HG02759 (cell line): ENCODE measurements at regions not wholly inside any gene's neighbourhood (a gene's known extent, or its start where the extent isn't known, plus 50 kb on each side); places are given as distances from the start of the nearest gene placed in this dataset.
"Not testable (repeated sequence)": the region's sequence is repeated elsewhere in the genome, so short reads cannot be mapped to it uniquely, and the experiment has no call there.

Experiments used
- ATAC-seq: cut with Tn5 transposase; IDR thresholded peaks from one replicate; pipeline ENCODE4 v1.9.1; 2021; ENCODE audit warnings: mild to moderate bottlenecking, moderate library complexity; ENCODE audit not compliant: unreplicated experiment

- ATAC-seq: no peak
Measured at GRCh38 chr20:52447225-52447551, 255.6 kb upstream of the ZFP64 start.

DNA sequence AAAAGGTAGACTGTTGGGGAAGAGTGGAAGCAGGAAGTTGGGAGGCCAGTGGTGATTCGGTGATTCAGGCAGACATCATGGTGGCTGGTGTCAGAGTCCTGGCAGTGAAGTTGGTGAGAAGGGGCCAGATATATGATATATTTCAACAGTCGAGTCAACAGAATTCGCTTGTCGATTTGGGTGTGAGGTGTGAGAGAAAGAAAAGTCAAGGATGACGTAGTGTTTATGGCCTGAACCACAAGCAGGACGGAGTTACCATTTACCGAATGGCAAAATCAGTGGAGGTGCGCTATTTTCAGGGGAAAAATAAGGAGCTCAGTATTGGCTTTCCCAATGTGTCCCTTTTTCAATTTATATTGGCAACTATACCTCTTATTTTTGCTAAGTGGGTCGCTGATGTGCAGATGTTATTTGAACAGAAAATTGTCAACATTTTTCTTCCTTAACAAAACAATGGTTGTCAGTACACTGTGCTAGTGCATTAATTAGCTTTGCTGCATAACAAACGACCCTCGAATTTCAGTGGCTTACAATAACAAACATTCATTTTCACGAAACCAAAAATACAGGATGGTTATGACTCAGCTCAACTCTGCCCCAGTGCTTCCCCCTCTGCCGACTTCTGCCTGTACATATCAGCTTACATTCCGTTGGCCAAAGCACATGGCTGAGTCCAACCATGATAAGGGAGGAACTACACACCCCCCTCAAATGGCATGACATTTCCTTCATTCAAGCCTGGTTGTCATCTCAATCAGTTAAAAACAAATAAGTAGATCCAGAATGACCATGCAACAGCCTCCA, 255.0 kb upstream of the ZFP64 start:
- ATAC-seq: no peak

DNA sequence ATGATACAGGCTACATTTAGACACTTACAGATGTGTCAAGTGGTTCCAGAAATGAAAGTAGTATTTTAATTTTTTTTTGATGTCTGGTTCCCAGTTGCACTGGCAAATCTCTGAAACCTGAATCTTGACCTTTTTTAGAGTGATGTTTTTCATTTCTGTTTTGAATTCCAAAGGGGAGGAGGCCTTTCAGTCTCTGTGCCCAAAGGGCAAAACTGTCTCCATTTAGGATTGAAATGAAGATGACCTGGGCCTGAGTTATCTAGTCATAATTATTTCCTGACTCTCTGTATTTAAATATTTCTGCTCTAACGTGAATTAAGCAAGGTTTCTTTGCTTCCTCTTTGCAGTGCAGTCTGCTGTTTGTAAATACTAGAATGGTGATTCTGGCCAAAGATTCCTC, 252.9 kb upstream of the ZFP64 start:
- no peak for ATAC-seq

- ATAC-seq: no peak
Measured at GRCh38 chr20:52443874-52444273, 252.3 kb upstream of the ZFP64 start.

DNA sequence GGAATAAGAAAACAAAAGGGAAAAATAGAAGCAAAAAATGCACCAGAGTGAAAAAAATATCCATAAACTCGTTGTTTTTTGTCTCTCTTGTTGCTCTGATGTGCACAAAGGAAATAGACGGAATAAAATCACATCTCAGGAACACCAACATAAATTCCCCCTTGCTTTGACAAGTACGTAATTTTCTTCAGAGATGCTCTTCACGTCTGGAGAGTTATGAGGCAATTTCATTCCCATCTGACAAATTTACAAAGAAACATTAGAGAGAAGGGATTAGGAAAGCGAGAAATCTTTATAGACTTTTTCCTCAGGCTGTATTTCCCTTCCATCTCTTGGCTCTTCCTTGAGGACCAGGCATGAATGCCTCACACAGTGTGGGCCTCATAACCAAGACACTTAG, 250.1 kb upstream of the ZFP64 start:
- no peak for ATAC-seq

- ATAC-seq: no peak
Measured at GRCh38 chr20:52439375-52439774, 247.8 kb upstream of the ZFP64 start.

DNA sequence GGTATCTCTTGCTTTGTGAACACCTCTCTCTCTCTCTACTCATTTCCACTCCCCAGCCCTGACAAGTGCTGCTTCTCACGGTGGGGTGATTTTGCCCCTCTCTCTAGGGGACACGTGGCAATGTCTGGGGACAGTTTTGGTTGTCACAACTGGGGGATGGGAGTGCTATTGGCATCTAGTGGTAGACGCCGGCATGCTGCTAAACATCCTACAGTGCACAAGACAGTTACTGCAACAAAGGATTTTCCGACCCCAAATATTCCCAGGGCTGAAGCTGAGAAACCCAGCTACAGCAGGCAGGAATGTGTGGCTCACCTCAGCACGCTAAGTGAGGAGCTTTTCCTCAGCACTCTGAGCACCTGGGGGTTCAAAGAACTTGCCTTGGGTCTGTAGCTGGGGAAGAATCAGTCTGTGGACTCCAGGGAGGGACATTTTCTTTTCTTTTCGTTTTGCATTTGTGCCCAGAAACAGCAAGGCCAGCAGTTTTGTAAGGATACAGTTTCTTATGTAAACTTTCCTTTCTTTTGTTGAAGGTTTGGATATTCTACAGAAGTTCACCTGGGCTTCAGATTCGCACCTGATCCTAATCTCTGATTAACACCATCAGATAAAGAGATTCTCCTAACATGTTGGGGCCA, 246.9 kb upstream of the ZFP64 start:
- no peak for ATAC-seq

DNA sequence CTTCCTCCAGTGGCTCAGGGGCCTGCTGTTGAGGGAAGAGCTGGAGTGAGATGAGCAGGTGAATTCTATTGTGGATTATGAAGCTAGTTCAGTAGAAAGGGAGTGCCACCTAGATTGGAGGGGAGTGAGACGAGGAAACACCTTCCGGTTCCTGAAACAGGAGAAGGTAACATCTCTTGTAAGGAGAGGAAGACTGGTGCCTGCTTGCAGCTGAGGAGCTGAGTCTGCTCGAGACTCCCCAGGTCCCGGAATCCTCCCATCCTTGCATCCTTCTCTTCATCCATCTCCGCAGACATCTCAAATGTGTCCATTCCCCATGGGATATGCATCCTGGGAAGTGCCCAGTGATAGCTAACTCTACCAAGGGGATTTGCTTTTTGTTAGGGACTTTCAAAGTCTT, 242.9 kb upstream of the ZFP64 start:
- ATAC-seq: no peak

DNA sequence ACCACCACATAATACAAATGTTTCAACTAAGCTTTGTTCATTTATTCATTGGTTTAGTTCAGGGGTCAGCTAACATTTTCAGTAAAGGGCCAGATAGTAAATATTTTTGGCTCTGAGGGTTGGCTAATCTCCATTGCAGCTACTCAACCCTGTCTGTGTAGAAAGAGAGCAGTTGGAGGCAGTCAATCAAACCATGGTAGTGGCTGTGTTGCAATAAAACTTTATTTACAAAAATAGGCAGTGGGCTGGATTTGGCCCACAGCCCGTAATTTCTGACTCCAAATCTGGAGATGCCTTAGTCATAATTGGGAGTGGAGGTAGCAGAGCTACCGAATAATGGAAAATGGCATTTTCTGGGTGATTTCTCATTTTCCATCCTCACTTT, 242.5 kb upstream of the ZFP64 start:
- ATAC-seq: no peak

DNA sequence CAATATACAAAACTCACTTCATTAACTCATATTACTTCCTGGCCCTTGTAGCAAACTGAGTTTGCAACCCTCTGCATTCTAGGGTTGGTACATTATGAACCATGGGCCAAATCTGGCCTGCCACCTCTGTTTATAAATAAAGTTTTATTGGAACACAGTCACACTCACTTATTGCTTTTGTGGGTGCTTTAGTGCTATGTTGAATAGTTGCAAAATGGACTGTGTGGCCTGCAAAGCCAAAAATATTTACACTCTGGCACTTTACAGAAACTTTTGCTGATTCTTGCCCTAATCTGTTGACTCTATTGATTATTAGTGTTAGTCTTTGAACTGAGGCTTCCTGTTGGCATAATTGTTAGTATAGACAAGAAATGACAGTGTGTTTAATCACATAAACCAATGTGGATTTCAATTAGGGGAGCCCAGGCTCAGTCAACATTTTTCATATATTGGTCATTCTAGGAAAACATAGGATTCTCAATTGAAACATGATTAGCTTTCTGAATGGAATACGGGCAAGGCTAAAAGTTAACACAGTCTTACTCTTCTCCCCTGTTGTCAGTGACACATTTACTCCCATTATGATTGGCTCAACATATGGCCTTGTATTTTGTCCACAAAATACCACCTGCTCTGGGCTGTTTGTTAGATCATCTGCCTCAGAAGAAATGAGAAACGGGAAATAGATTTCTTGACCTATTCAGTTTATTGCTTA, 241.9 kb upstream of the ZFP64 start:
- no peak for ATAC-seq

DNA sequence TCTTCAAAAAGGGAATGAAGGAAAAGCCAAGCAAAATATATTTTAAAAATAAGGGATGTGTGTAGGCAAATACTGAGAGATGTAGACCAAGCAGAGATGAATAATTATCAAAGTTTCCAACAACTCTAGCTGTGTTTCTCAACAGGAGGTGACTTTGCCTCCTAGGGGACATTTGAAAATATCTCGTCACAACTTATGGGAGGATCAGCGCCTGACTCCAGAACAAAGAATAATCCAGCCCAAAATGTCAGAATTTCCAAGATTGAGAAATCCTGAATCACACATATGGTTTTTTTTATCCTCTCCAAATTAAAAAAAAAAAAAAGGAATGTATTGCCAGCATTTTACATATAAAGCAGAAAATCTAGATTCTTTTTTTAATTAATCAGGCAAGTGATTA, 241.2 kb upstream of the ZFP64 start:
- no peak for ATAC-seq

GRCh38 chr20:52429029-52429428, 237.4 kb upstream of the ZFP64 start:
- no peak for ATAC-seq

DNA sequence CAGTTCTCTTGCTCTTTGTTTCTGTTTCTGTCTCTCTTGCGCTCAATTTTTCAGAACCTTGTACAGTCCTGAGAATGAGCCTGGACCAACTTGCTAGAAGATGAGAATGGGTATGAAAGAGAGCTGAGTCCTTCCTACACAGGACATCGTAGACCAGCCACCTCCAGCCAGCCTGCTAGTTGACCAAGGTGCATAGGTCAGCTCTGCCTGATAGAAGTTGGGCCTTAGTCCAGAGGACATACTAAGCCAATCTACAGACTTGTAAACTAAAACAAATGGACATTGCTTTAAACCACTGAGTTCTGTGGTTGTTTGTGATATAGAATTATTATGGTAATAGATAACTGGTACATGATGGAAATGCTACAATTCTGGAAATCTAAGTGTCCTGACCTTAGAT, 236.4 kb upstream of the ZFP64 start:
- ATAC-seq: no peak

- ATAC-seq: no peak
Measured at GRCh38 chr20:52426856-52427255, 235.3 kb upstream of the ZFP64 start.

DNA sequence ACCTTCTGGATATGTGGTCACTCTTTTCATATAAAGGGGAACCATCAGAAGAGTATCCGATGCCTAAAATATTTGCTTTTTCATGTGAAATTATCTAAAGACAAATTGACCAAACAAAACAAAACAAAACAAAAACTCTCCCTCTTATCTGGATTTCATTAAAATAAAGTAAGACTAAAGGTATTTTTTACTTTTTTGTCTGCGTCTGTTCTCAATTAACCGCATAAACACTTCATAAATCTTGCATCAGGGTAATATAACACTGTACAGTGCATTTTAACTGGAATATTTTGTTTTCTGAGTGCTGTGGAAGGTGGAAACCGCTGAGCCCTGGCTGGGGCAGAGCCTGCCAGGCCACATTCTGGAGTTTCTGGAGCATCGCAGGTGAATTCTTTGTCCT, 234.1 kb upstream of the ZFP64 start:
- no peak for ATAC-seq

DNA sequence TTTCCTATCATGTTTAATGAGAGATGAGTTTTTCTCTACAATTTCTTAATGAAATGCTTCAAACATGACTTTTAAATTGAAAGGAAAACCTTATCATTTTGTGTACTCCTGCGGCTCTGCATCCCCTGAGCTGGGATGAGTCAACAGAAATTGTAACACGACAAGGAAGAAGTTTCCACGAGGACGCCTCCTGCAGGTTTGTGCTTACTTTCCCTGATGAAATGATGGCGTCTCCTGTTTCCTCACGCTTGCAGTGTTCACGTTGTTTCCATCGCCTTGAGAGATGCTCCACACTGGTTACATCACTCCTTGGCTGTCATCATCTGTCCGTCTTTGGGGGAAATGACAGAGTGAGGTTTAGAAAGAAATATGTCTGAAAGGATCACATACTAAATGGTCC, 233.7 kb upstream of the ZFP64 start:
- no peak for ATAC-seq

DNA sequence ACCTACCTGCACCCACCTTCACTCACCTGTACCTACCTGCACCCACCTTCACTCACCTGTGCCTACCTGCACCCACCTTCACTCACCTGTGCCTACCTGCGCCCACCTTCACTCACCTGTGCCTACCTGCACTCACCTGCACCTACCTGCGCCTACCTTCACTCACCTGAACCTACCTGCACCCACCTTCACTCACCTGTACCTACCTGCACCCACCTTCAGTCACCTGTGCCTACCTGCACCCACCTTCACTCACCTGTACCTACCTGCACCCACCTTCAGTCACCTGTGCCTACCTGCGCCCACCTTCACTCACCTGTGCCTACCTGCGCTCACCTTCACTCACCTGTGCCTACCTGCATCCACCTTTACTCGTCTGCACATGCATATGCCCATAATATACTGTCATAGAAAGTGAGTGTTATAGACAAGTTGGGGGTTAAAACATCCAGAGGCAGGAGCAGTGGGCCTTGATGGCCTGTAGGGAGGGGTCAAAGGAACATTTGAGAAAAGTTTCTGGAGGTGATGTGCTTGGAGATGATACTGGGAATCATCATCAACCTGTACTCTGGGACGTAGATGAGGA, 232.9 kb upstream of the ZFP64 start:
- ATAC-seq: not testable (repeated sequence)

DNA sequence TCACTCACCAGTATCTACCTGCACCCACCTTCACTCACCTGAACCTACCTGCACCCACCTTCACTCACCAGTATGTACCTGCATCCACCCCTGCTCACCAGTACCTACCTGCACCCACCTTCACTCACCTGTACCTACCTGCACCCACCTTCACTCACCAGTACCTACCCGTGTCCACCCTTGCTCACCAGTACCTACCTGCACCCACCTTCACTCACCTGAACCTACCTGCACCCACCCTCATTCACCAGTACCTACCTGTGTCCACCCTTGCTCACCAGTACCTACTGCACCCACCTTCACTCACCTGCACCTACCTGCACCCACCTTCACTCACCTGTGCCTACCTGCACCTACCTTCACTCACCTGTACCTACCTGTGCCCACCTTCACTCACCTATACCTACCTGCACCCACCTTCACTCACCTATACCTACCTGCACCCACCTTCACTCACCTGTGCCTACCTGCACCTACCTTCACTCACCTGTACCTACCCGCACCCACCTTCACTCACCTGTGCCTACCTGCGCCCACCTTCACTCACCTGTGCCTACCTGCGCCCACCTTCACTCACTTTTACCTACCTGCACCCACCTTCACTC, 232.1 kb upstream of the ZFP64 start:
- ATAC-seq: not testable (repeated sequence)

- no peak for ATAC-seq
Measured at GRCh38 chr20:52422574-52423336, 231.2 kb upstream of the ZFP64 start.

DNA sequence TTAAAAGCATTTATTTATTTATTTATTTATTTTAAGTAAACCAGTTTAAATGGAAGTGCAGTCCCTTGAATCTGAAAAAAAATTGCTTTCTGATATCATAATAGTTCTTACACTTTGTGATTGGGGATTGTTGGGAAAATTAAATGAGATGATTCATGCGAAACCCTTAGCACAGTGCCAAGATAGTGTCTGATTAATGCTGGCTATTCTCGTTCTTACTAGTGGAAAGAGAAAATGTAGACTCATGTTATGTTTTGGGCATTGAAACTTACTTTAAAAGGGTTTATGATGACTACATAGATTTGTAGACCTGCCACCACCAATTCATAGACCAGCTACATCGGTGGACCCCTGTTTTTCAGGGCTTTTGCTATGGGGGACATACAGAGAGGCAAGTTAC, 229.2 kb upstream of the ZFP64 start:
- ATAC-seq: no peak

GRCh38 chr20:52419205-52419604, 227.6 kb upstream of the ZFP64 start:
- ATAC-seq: no peak
